ENCODE measurements at regions not wholly inside any gene's neighbourhood (a gene's known extent, or its start where the extent isn't known, plus 50 kb on each side); places are given as distances from the start of the nearest gene placed in this dataset.
A peak's percentile ranks its signal among the peaks of the same experiment; 100 is the strongest.

- no peak for TF ChIP-seq CTCF (IDR thresholded peaks at IDR 0.05)
Observed at GRCh38 chr17:30696234-30696633, 128.3 kb downstream of the CRLF3 start.

- TF ChIP-seq CTCF (IDR thresholded peaks at IDR 0.05), result no peak
Observed at GRCh38 chr17:30677550-30678249, 146.8 kb downstream of the CRLF3 start.

DNA sequence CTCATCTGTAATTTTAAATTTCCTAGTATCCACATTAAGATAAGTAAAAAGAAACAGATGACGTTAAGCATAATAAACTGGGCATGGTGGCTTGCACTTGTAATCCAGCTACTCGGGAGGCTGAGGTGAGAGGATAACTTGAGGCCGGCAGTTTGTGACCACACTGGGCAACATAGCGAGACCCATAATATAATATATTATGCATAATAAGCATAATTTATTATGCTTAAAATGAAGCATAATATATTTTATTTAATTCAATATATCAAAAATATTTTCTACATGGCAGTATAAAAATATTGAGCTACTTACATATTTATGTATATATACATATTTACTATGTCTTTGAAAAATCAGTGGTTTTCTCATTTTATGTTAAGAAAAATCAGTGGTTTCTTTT is 128.3 kb downstream of the GOSR1 start:
- TF ChIP-seq CTCF (IDR thresholded peaks at IDR 0.05), result no peak

DNA sequence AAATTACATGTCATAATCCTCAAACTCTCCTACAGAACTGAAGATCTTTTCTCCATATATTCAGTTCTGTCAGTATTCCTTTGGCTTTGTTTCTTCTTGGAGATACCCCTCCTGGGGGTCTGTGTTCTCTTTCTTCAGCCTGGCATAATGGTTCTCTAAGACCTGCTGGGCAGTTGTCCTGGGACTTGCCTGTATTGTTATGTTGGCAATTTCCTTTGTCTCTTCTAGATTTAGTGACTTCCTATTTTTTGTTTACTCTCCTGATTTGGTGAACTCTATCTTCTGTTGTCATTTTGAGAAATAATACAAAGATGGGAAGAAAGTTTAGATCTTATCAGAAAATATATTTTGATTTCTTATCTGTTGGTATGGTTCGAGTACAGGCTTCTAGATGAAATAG is 127.8 kb downstream of the GOSR1 start:
- no peak for TF ChIP-seq CTCF (IDR thresholded peaks at IDR 0.05)

DNA sequence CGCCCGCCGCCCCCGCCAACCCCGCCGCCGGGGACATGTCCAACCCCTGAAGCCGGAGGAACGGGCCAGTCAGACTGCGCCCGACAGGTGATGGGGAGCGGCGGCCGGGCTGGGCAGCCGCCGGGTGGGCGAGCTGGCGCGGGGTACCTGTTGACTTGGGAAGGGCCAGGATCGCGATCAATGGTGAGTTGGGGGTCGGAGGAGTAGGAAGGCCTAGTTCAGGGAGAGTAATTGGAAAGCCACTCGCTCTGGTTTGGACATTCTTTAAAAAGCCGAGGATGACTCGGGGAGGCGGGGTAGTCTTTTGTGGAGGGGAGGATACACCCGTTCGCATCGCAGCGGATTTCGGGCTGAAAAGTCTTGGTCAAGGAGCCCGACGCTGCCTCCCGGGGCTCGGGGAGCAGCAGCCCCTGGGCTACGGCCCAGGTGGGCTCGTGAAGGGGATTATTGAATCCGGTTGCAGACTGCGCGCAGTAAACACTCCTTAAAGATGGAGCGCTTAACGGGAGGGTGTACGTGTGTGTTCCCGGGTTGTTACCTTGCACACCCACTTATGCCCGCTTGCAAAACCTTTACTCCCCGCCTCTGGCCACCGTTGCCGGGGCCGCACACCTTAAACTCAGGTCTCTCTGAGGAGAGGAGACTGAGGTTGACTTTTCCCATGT is 123.8 kb downstream of the GOSR1 start:
- TF ChIP-seq CTCF (IDR thresholded peaks at IDR 0.05), result no peak

DNA sequence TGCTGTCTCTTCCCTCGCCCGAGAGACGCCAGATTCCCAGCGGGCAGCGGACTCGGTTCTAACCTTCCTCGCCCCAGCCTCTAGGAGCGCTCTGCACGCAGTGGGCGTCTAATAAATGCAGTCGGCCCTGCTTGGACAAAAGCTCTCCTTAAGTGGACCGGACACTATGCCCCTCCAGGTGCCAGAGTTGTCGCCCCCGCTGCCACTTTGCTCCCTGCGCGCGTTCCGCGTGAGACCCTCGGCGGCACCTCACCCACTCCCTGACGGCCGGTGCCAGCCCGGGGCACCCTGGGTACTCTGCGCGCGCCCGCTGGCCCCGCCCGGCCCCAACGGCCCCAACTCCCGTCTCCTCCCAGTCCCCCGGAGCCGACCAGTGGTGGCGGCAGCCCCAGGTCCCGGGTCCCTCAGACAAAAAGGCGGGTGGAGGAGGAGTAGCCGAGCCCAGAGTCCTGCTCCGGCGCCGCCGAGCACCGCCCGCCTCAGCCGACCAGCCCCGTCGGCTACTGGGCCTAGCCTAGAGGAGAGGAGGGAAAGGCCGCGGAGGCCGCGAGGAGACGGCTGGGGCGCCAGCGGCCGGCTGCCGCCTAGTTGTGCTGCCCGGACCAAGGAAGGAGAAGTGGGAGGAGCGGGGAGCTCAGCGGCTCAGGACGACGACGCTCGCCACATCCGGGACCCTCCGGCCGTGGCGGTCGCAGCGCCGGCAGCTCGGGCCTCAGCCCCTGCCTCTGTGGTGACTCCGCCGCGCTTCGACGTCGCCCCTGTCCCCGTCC is 123.0 kb downstream of the GOSR1 start:
- peak; percentile 58 for TF ChIP-seq CTCF (IDR thresholded peaks at IDR 0.05)

DNA sequence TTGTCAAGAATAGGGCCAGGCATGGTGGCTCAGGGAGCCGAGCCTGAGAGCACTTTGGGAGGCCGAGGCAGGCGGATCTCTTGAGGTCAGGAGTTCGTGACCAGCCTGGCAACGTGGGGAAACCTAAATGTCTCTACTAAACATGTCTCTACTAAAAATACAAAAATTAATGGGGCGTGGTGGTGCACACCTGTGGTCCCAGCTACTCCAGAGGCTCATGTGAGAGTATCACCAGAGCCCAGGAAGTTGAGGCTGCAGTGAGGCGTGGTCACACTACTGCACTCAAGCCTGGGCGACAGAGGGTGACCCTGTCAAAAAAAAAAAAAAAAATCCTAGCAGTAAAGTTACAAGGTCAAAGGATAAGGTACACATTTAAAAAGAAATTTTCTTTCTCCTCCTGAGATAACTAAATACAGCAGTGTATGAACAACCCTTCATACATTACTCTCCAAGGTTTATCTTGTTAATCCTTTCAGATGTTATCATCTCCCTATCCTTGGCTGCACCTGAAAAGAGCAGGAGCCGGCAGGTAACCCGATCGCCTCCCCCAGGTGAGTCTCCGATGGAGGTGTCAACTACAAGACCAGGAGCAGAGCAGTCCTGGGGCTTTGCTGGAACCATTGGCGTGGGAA is 122.3 kb downstream of the GOSR1 start:
- TF ChIP-seq CTCF (IDR thresholded peaks at IDR 0.05), result no peak

Data from LNCAP (cell line).